DMS153 treated with DMSO at 0.1 percent for 48 hours (cell line): ENCODE measurements at regions not wholly inside any gene's neighbourhood (a gene's known extent, or its start where the extent isn't known, plus 50 kb on each side); places are given as distances from the start of the nearest gene placed in this dataset.

Source experiments
- DNase-seq: peaks from one replicate; lab custom pipeline; 2025; ENCODE audit not compliant: unreplicated experiment; lab: John Stamatoyannopoulos, UW

- DNase-seq, result no peak
These were observed 151.0 kb downstream of the COX7C start for GRCh38 chr5:86768699-86769202.

DNA sequence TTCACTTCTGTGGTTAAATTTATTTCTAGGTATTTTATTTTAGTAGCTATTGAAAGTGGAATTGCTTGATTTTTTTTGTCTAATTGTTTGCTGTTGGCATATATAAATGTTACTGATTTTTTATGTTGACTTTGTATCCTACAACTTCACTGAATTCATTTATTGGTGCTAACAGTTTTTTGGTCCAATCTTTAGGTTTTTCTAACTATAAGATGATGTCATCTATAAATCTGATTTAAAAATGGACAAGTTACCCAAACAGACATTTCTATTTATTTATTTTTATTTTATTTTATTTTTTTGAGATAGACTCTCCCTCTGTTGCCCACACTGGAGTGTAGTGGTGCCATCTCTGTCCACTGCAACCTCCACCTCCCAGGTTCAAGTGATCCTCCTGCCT is 162.3 kb downstream of the COX7C start:
- no peak for DNase-seq

GRCh38 chr5:86786955-86787354 is 169.2 kb downstream of the COX7C start:
- DNase-seq, result no peak

- no peak for DNase-seq
These were observed 177.9 kb downstream of the COX7C start for GRCh38 chr5:86795659-86796058.

DNA sequence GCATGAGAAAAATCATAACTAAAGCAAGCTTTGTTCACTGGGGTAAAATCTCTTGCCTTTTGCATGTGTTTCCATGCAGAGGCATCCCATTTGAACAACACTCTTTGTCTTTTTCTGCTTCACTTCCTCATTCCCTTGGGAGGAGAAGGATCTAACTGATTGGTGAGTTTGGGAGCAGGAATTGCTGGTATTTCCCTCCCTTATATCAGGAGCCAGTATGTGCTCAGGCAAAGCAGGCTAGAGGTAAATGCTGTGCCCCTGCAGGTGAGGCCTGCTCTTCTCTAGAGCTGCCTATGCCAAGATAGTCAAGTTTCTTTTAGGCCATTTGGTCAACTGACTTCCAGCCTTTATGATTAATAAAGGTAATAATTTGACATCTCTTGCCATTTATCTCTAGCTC is 179.9 kb downstream of the COX7C start:
- no peak for DNase-seq

DNA sequence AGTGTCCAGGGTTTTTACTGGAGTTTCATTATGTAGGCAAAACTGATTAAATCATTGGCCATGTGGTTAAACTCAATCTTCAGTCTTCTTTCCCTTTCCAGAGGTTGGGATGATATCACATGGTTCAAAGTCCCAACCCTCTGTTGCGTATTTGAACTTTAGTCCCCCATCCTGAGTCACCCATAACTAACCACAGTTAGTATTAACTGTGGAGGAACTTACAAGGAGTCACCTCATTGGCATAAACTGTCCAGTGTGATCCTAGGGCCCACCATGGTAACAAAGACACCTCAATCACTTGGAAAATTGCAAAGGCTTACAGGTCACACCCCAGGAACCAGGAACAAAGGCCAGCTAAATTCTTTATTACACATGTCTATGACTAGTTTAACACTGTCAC is 188.5 kb downstream of the COX7C start:
- no peak for DNase-seq

GRCh38 chr5:86807046-86808031 is 189.6 kb downstream of the COX7C start:
- no peak for DNase-seq

- DNase-seq, result no peak
These were observed 196.6 kb downstream of the COX7C start for GRCh38 chr5:86814315-86814714.

DNA sequence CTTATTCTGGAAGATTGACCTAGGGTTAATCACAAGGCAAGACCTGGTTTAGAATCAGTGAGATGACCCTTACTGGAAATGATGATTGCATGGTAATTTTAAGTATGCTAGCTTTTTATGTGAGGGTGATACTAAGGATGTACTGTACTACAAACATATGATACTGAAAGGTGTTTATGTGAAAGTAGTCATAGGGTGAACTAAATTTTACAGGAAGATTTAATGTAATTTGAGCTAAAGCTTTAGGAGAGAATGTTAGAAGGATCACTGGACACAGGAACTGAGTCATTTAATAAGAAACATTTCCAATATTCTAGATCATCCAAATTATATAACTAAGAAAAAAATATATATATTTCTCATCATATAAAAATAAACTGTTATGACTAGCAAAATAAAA is 197.2 kb downstream of the COX7C start:
- DNase-seq, result no peak

GRCh38 chr5:86824637-86825036 is 206.9 kb downstream of the COX7C start:
- no peak for DNase-seq

GRCh38 chr5:86831128-86831527 is 213.4 kb downstream of the COX7C start:
- DNase-seq, result no peak

GRCh38 chr5:86833868-86834267 is 216.1 kb downstream of the COX7C start:
- no peak for DNase-seq

- no peak for DNase-seq
These were observed 219.9 kb downstream of the COX7C start for GRCh38 chr5:86837610-86838009.

DNA sequence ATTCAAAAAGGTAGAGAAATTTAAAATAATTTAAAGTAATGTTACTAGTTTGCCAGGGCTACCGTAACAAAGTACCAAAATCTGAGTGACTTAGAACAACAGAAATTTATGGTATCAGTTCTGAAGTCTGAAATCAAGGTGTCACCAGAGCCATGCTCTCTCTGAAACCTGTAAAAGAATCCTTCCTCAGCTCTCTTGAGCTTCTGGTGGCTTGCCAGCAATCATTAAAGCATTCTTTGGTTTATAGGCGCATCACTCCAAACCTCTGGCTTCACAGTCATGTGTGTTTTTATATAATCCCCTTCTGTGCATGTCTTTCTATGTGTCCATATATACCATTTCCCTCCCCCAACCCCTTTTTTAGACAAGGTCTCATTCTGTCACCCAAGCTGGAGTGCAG is 220.3 kb downstream of the COX7C start:
- DNase-seq, result no peak

- DNase-seq, result no peak
These were observed 223.4 kb downstream of the COX7C start for GRCh38 chr5:86841000-86841644.

GRCh38 chr5:86858442-86858841 is 240.7 kb downstream of the COX7C start:
- no peak for DNase-seq

DNA sequence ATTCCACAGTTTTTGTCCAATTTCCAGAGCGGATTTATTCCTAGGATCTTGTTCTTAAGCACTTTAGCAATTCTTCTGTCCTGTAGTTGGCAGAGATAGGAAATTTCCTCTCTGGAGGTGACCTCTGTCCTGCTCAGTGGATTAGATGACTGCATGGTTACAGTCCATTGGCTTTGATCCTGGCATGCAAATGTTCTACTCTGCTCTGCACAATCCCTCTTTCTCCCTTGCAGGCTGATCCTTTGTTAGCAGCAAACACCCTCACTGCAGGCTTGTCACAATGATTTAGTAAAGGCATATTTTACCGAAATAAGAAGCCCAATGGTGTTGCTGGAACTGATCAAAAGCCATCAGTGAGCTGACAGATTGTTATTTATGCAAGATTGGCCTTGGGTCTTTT is 243.8 kb downstream of the COX7C start:
- DNase-seq, result no peak

DNA sequence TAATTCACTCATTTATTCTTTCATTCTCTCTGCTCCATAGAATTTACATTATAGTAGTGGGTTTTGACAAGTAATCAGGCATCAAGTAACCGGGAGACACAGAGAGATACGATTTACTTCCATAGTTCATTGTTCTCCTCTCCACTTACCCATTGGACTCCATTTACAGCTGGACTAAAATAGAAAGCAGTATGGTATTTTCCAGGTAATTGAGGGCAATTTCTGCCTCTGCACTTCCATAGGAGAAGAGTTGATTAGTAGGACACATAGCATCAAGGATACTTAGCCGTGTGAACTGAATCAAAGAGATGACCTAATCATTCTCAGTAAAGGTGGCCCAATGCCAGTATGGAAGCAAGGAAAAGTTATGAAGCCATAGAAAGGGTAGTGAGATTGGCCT is 244.4 kb downstream of the COX7C start:
- DNase-seq, result no peak

DNA sequence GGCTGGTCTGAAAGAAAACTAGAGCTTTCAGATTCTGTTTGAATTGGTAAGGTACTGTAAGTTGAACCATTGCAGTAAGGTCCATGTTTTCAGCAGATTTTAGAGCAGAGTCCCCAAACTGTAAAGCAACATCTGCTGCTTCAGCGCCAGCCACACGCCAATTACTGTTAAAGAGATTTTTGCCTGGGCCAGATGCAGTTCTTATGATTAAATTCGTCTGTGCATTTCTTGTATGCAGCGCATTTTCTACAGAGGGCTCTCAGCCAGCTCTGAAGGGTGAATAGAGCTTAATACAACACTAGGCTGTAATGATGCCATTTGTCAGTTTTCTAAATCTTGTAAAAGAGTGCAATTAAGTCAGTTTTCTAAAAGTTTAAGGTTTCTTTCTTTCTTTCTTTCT is 246.3 kb downstream of the COX7C start:
- no peak for DNase-seq

GRCh38 chr5:86865256-86865785 is 247.6 kb downstream of the COX7C start:
- no peak for DNase-seq

- no peak for DNase-seq
These were observed 248.3 kb downstream of the COX7C start for GRCh38 chr5:86866036-86866435.

- no peak for DNase-seq
These were observed 251.5 kb downstream of the COX7C start for GRCh38 chr5:86869268-86869667.
